SKM-1 treated with dmso at 0.1 percent for 144 hours (cell line): ENCODE measurements at regions not wholly inside any gene's neighbourhood (a gene's known extent, or its start where the extent isn't known, plus 50 kb on each side); places are given as distances from the start of the nearest gene placed in this dataset.
"Not testable (repeated sequence)": the region's sequence is repeated elsewhere in the genome, so short reads cannot be mapped to it uniquely, and the experiment has no call there.

Experiments used
- DNase-seq: peaks from one replicate; lab custom pipeline; 2025; ENCODE audit not compliant: unreplicated experiment; lab: John Stamatoyannopoulos, UW

DNA sequence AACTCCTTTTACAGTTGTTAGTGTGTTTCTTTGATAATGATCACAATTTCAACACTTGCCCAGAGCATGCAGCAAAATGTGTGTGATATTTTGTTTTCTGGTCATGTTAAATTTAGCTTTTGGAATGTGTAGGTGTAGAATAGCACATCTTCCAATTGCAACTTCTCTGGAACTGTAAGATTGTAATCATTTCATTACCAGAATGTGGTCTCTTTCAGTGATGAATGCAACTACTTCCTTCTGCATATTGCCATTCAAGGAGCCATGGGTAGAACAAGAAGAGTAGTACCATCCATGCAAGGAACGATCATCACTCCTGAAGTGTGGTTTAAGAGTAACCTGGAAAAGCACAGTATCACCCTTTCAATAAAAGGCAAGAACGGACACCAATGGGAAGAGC is 548.8 kb upstream of the ZNF804A start:
- DNase-seq: no peak

DNA sequence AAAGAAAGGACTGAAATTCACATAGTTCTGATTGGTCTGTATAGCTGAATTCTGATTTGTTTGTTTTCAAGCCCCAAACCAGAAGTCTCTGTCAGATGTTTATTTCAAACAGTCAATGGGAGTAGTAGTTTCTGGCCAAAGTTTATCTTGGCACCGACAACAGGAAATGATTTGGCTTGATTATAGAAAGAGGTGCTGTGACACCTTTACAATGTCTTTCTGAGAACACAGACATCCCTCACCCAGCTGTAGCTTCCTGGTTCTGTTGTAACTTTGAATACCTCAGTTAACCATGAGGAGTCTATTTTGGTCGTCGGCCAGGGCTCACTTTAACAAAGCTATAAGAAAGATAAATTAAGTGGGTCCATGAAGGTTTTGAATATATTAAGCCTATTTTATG is 545.0 kb upstream of the ZNF804A start:
- no peak for DNase-seq

DNA sequence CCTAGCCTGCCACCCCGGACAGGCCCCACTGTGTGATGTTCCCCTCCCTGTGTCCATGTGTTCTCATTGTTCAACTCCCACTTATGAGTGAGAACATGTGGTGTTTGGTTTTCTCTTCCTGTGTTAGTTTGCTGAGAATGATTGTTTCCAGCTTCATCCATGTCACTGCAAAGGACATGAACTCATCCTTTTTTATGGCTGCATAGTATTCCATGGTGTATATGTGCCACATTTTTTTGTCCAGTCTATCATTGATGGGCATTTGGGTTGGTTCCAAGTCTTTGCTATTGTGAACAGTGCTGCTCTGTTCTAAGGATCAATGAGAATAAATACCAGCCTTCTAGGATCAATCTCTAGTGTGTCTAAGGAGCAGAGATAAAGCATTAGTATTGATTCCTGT is 543.9 kb upstream of the ZNF804A start:
- not testable (repeated sequence) for DNase-seq

DNA sequence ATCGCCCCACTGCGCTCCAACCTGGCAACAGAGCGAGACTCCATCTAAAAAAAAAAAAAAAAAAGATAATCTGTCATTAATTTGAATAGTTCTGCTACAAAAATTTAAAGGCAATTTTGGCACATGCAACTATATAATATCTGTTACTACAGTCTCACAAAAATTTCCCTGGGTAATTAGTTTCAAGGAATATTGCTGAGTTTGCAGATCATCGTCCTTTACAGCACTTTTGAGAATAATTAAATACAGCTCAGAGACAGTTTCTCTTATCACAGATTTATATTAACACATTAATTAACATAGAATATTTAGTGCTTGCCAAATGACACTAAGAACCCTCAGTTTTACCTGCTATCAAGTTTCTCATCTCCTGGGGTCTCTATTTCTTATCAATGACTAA is 540.4 kb upstream of the ZNF804A start:
- DNase-seq: no peak

DNA sequence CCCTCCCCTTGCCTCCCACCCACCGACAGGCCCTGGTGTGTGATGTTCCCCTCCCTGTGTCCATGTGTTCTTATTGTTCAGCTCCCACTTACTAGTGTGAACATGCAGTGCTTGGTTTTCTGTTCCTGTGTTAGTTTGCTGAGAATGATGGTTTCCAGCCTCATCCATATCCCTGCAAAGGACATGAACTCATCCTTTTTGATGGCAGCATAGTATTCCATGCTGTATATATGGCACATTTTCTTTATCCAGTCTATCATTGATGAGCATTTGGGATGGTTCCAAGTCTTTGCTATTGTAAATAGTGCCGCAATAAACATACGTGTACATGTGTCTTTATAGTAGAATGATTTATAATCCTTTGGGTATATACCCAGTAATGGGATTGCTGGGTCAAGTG is 538.1 kb upstream of the ZNF804A start:
- not testable (repeated sequence) for DNase-seq

DNA sequence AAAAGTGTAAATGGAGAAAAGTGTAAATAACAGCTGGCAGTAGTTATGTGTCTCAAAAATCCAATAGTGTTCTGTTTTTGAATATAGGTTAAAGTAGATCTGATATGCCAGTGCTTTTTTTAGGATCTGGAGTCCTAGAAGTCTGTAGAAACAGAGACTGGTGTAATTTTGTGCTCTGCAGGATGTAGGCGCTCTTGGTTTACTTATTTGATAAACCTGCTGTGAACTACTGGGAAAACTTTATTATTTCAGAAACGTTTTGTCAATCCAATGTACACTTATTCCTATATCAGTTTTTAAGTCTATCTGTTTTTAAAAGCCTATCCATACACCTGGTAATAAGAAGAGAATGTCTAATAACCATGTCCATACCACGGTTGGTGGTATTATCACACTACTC is 530.8 kb upstream of the ZNF804A start:
- DNase-seq: no peak

DNA sequence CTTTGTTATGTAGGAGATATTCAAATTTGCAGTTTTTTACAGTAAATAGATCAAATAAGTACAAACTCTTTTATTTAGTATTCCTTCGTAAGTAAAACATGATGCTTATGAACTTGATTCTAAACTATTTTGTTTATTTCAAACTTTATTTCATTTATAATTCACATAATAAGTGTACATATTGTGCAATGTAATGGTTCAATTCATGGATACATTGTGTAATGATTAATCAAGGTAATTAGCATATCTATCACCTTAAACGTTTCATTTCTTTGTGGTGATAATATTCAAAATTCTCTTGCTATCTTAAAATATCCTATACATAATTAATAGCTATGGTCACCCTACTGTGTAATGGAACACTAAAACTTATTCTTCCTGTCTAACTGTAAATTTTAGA is 525.9 kb upstream of the ZNF804A start:
- no peak for DNase-seq

DNA sequence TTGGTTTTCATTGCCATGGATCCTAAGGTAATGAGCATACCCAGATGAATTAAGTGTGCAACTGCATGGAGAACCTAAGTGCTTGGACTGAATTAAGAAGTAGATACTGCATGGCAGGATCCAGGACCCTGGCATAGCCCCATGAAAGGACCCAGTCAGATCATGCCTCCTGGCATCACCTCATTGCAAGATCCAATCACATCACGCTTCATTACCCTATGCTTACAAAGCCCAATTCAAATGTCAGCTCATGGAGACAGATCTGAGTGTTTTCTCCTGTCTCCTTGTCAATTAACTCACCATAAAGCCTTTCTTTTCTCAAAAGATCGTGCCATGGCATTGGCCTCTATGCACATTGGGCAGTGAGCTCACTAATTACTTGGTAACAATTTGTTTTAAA is 519.8 kb upstream of the ZNF804A start:
- no peak for DNase-seq

DNA sequence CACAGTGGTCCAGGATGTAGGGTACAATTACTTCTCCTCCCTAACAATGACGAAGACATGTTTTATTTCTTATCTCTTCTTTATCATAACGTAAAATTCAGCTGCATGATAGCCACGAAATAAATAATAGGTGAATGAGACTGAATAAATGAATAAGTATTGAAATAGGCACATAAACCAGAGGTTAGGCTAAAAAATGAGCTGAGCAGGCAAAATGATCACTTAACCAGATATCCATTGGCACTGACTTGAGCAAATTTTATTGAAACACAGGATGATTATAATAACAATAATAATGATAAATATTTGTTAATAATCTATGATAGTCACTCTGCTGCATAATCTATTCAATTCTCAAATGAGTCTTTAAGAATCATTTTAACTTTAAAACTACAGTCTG is 506.9 kb upstream of the ZNF804A start:
- no peak for DNase-seq

DNA sequence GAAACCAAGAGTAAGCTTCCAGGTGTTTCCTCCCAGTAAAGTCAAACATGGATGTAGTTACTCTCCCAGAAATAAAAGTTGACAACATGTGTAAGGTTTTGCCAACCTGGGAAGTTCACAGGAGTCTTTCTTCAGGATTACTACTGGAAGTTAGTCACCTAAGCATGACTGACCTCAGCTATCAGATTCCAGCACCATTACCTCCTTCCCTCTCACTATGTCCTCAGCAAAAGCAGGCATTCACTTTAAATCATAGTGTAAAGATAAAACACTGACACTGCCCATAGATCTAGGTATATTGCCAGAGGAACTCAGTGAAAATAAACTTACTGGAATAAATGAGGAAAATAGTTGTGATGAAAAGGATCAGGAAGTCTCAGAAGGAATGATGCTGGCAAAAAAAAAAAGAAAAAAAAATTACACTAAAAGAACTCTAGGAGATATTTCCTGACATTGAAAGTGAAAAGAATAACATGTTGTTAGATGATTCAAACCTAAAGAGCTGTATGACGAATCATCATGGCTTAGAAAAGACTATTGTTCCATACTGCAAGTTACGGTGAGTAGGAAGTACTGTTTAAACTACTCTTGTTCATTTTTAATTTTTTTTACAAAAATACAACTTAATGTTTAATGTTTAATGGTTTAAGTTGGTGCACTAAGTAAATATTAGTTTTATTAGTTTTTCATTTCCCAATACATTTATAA is 484.5 kb upstream of the ZNF804A start:
- no peak for DNase-seq

DNA sequence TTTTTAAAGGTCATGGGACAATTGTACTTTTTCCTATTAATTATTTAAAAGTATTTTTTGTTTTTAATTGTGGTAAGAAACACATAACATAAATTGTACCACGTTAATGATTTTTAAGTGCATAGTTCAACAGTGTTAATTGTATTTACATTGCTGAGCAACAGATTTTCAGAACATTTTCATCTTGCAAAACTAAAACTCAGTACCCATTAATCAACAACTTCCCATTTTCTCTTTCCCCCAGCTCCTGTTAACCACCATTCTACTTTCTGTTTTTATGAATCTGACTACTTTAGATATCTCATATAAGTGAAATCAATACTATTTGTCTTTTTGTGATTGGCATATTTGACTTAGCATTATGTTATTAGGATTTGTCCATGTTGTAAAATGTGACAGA is 483.9 kb upstream of the ZNF804A start:
- DNase-seq: no peak

DNA sequence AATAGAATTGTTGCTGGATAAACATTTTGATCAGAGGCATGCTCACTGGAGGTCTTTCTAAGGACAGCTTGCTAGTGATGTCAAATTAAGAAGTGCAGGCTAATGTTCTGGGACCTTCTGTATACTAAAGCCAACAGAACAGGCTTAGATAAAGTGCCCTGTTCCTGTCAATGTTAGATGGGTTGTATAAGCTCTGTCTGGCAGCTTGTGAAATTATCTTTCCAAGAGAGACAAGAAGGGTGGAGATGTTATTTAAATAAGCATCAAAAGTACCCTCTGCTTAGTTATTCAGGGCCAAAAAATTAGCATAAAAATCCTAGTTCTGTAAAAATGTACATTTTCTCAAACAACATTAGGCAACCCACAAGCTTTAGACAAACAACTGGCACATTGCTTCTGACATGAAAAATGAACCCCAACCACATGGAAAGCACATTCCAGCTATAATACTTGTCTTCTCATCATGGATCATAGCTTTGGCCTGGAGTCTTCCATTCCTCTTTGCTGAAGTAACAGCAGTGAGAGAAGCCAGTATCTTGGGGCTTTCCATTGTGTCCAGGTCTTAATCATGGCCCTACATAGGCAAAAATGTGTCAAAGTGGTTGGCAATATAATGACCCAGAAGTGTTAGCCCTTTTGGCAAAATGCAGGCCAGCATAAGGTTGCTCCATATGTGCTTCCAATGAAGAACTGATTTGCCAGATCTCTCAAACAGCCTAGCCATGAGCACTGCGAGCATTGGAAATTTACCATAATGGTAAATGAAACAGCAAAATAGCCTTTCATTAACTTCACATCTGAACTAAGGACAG is 478.1 kb upstream of the ZNF804A start:
- DNase-seq: no peak

DNA sequence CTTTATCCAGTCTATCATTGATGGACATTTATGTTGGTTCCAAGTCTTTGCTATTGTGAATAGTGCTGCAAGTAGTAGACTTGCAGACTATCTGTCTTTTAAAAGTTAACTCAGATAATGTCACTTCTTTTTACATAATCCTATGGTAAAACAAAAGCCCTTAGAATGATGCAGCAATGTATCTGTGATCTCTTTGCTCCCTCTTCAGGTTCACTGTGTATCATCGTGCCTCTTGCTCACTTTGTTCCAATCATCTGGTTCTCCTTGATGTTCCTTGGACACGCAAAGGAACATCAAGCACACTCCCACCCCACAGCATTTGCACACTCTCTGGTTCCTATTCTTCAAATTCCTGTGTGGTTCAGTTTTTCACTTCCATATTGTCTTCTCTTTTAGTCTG is 472.5 kb upstream of the ZNF804A start:
- DNase-seq: no peak

DNA sequence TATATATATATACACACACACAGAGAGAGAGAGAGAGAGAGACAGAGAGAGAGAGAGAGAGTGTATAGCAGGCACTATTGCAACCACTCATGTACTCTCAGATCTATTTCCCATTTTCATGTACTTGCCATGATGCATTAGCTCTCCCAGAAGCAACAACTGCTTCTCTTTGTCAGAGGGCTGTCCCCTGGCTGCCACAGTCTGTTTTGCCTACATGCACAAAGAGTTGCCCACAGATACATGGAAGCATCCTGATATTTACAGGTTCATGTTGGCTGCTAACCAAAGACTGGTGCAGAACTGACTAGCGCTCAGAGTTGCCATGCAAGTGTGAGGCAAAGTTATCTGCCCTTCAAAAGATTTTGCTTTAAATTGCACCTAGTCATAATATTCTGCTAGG is 469.3 kb upstream of the ZNF804A start:
- DNase-seq: no peak

DNA sequence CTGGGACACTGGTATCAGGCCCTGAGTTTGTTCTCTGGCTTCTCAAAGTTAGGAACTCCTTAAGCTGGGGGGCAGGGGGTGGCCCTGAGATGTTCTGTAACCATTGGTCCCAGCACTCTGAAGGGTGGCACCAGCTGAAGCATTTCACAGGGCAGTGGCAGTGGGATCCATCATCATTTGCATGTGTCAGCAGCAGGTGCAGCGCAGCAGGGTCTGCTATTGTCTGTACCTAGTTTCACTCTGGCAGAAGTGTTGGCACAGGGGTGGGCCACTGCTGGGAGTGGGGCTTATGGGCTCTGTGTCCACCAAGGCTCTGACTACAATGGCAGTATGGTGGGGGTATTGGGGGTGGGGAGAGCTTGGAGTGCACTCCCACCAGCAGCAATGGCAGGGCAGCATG is 460.4 kb upstream of the ZNF804A start:
- DNase-seq: no peak

DNA sequence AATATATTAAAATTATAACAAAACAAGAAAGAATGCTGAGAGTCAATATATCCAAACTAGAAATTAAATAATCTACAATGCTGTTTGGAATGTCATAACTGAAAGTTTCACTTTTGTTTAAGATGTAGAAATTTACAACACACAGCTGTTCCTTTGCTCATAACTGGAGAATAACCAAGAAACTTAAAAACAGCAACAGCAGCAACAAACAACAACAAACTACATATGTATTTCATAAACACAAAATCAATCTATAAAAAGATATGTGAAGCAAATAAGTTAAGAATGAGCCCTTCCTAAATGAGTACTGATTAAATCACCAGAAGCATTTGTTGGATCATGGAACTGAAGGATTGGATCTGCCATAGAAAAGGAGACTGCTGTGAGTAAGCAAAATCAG is 456.5 kb upstream of the ZNF804A start:
- DNase-seq: no peak

DNA sequence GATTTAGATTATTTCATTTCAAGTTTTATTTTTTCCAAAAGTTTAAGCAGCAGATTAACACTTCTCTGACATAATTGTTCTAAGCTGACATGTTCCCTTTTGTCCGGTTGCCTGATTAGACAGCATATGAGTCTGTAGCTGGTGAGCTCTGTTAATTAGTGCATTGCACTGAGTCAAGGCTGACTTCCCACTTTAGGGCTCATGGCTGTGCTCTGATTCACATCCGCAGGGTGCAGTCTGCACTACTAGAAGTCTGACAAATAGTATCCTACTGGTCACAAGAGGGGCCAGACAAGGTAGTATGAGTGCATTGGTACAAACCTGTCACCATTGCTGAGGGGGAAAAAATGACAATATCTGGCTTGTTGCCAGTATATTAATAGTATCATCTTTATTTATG is 443.9 kb upstream of the ZNF804A start:
- no peak for DNase-seq

DNA sequence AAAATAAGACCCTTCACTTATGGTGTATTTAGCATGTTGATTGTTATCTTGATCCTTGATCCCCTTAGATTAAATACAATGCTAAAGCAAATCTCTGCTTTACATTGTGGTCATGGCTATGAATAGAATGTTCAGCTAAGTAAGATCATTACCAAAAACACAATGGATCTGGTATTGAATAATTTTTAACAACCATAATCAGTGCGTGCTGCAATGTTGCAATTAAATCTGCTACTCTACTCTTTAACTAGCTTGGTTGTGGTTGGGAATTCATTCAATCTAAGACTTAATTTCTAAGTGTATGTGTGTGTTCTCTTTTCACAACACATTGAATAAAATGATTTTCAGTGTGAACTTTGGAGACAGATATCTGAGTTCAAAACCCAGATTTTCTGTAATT is 442.5 kb upstream of the ZNF804A start:
- no peak for DNase-seq

DNA sequence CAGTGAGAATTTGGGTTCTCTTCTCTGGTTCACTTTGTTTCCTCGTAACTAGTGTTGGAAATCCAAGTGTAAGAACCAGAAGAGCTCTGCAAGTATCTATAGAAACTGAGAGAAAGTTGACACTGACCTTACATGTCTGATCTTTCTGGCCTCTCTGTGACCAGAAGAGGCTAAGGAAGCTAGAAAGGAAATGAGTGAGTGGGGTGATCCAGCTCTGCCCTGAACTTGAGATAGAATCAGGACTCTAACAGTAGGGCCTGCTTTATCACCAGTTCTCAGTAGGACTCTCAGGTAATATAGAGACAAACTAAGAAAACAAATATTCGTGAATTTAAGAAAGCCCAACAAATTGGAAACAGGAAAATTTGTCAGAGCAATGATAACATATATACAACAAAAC is 441.2 kb upstream of the ZNF804A start:
- DNase-seq: no peak

DNA sequence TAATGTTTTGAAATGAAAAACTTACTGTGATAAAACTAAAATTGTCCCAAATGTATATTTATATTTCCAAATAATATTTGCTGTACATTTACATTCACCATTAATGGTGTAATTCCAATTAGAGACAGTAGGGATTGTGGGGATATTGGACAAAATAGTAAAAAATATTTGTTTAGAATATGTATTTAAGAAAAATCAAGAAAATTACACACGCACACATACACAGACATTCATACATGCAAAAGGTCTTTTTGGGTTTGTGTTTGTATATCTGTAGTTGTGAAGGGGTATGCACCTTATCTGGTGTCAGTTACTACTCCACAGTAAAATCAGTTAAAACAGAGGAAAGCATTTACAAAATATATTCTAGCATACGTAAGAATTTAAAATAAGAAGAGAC is 435.9 kb upstream of the ZNF804A start:
- DNase-seq: no peak

DNA sequence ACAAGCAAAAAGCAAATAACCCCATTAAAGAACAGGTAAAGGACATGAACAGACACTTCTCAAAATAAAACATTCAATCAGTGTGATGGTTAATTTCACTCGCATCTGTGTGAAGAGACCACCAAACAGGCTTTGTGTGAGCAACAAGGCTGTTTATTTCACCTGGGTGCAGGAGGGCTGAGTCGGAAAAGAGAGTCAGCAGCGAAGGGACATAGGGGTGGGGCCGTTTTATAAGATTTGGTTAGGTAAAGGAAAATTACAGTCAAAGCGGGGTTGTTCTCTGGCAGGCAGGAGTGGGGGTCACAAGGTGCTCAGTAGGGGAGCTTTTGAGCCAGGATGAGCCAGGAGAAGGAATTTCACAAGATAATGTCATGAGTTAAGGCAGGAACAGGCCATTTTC is 429.5 kb upstream of the ZNF804A start:
- DNase-seq: not testable (repeated sequence)

DNA sequence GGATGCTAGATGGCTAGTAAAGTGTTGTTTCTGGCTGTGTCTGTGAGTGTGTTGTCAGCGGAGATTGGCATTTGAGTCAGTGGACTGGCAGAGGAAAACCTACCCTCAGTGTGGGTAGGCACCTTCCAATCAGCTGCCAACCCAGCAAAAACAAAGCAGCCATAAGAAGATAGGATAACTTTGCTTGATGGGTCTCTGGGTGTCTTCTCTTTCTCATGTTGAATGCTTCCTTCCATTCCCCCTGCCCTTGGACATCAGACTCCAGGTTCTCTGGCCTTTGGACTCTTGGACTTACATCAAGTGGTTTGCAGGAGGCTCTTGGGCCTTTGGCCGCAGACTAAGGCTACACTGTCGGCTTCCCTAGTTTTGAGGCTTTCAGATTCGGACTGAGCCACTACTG is 429.0 kb upstream of the ZNF804A start:
- DNase-seq: no peak
